ENCODE measurements at regions not wholly inside any gene's neighbourhood (a gene's known extent, or its start where the extent isn't known, plus 50 kb on each side); places are given as distances from the start of the nearest gene placed in this dataset.

DNA sequence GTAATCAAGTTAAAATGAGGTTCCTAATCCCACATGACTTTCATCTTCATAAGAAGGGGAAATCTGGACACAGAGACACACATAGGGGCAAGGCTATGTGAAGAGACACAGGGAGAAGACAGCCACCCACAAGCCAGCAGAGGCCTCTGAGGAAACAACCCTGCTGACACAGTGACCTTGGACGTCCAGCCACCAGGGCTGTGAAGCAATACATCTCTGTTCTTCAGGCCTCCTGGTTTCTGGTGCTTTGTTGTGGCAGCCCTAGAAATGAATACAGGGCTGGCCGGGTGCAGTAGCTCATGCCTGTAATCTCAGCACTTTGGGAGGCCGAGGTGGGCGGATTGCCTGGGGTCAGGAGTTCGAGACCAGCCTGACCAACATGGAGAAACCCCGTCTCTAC lies 183.9 kb downstream of the CXCL12 start:
- no peak for ATAC-seq
- TF ChIP-seq CSRNP3 (CRISPR knock-in tag; IDR thresholded peaks at IDR 0.05): no peak
- TF ChIP-seq OSR1 (CRISPR knock-in tag; IDR thresholded peaks at IDR 0.05): no peak
- no peak for TF ChIP-seq ISL1 (CRISPR knock-in tag; IDR thresholded peaks at IDR 0.05)
- no peak for TF ChIP-seq CSDC2 (CRISPR knock-in tag; IDR thresholded peaks at IDR 0.05)
- TF ChIP-seq, protein P1, sequence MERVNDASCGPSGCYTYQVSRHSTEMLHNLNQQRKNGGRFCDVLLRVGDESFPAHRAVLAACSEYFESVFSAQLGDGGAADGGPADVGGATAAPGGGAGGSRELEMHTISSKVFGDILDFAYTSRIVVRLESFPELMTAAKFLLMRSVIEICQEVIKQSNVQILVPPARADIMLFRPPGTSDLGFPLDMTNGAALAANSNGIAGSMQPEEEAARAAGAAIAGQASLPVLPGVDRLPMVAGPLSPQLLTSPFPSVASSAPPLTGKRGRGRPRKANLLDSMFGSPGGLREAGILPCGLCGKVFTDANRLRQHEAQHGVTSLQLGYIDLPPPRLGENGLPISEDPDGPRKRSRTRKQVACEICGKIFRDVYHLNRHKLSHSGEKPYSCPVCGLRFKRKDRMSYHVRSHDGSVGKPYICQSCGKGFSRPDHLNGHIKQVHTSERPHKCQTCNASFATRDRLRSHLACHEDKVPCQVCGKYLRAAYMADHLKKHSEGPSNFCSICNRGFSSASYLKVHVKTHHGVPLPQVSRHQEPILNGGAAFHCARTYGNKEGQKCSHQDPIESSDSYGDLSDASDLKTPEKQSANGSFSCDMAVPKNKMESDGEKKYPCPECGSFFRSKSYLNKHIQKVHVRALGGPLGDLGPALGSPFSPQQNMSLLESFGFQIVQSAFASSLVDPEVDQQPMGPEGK (CRISPR knock-in tag; IDR thresholded peaks at IDR 0.05; ENCODE audit: borderline replicate concordance): no peak
- TF ChIP-seq RARB (CRISPR knock-in tag; IDR thresholded peaks at IDR 0.05): no peak
- TF ChIP-seq ZFP3 (CRISPR knock-in tag; IDR thresholded peaks at IDR 0.05): no peak
- TF ChIP-seq, protein P2, sequence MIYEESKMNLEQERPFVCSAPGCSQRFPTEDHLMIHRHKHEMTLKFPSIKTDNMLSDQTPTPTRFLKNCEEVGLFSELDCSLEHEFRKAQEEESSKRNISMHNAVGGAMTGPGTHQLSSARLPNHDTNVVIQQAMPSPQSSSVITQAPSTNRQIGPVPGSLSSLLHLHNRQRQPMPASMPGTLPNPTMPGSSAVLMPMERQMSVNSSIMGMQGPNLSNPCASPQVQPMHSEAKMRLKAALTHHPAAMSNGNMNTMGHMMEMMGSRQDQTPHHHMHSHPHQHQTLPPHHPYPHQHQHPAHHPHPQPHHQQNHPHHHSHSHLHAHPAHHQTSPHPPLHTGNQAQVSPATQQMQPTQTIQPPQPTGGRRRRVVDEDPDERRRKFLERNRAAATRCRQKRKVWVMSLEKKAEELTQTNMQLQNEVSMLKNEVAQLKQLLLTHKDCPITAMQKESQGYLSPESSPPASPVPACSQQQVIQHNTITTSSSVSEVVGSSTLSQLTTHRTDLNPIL (CRISPR knock-in tag; IDR thresholded peaks at IDR 0.05; ENCODE audit: low read depth): no peak
- TF ChIP-seq ZC3H10 (CRISPR knock-in tag; IDR thresholded peaks at IDR 0.05): no peak
- TF ChIP-seq ZNF565 (CRISPR knock-in tag; conservative IDR thresholded peaks at IDR 0.05; ENCODE audit: low read depth): no peak

DNA sequence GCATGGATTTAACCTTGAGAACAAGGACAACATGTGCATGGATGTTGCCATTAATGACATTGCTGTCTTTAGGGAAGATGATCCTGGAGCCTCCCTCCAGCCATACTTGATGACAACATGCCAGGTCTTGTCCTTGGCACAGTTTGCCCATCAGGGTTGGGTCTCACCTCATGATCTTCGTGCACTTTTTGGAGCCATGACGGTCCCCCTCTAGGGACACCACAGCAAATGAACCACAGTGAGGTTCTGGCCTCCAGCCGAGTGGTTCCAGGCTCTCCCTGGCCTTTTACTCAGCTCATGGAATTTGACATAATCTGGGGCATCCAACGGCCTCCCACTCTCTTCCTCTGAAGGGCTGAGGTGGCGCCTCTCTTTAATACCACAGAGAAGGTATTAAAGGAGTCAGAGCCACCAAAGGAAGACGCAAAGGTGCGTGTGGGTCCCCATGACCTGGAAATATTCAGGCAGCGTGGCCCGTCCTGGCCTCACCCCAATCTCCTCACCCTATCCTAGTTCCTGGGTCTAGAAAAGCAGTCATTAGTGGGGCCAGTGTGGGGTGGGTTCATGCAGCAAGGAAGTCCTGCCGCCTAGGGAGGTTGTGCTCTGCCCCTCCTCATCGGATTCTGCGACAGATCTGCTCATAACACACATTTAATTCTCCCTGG lies 184.8 kb downstream of the CXCL12 start:
- no peak for ATAC-seq
- TF ChIP-seq GLIS3 (CRISPR knock-in tag; IDR thresholded peaks at IDR 0.05): no peak
- no peak for TF ChIP-seq ISL1 (CRISPR knock-in tag; IDR thresholded peaks at IDR 0.05)
- TF ChIP-seq ZFP3 (CRISPR knock-in tag; IDR thresholded peaks at IDR 0.05): no peak
- TF ChIP-seq, protein P3, sequence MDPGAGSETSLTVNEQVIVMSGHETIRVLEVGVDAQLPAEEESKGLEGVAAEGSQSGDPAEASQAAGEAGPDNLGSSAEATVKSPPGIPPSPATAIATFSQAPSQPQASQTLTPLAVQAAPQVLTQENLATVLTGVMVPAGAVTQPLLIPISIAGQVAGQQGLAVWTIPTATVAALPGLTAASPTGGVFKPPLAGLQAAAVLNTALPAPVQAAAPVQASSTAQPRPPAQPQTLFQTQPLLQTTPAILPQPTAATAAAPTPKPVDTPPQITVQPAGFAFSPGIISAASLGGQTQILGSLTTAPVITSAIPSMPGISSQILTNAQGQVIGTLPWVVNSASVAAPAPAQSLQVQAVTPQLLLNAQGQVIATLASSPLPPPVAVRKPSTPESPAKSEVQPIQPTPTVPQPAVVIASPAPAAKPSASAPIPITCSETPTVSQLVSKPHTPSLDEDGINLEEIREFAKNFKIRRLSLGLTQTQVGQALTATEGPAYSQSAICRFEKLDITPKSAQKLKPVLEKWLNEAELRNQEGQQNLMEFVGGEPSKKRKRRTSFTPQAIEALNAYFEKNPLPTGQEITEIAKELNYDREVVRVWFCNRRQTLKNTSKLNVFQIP (CRISPR knock-in tag; IDR thresholded peaks at IDR 0.05; ENCODE audit: borderline replicate concordance, low read depth): no peak

DNA sequence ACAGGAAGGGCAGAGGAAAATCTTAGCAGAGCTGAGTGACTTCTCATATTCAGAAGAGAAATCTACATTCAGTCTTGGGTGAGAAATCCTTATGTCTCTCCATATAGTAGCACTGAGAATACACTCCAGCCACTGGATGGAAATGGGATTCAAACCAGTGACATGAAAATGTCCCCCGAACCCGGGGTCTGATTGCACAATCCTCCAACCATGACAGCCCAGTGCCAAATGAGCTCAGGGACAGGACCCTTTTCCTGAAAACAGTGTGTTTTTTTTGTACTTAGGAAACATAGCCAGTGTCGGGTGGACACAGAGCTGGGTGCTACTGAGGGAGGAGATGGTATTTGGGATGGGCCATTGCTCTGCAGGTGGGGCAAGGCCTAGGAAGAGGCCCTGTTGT lies 185.6 kb downstream of the CXCL12 start:
- no peak for TF ChIP-seq ZNF70 (CRISPR knock-in tag; IDR thresholded peaks at IDR 0.05)
- ATAC-seq: no peak

GRCh38 chr10:44198780-44199097 lies 186.2 kb downstream of the CXCL12 start:
- ATAC-seq: no peak
- TF ChIP-seq ZFP30 (CRISPR knock-in tag; IDR thresholded peaks at IDR 0.05): no peak
- TF ChIP-seq, protein P2 (CRISPR knock-in tag; IDR thresholded peaks at IDR 0.05; ENCODE audit: low read depth): no peak
- TF ChIP-seq ZNF565 (CRISPR knock-in tag; conservative IDR thresholded peaks at IDR 0.05; ENCODE audit: low read depth): no peak
- TF ChIP-seq, protein P3 (CRISPR knock-in tag; IDR thresholded peaks at IDR 0.05; ENCODE audit: borderline replicate concordance, low read depth): no peak
- TF ChIP-seq ZNF8 (CRISPR knock-in tag; IDR thresholded peaks at IDR 0.05): no peak
- TF ChIP-seq CSRNP3 (CRISPR knock-in tag; IDR thresholded peaks at IDR 0.05): no peak

Measured in SK-N-SH treated with all-trans-retinoic acid at 6 μM for 48 hours (cell line).